Progenitor cell of endocrine pancreas (in vitro differentiated cells): ENCODE measurements at regions not wholly inside any gene's neighbourhood (a gene's known extent, or its start where the extent isn't known, plus 50 kb on each side); places are given as distances from the start of the nearest gene placed in this dataset.

Experiments
- DNase-seq: peaks from one replicate; pipeline ENCODE4 v3.0.0; 2021; ENCODE audit warnings: low spot score; ENCODE audit not compliant: unreplicated experiment
- H3K27ac Mint-ChIP-seq: 2 replicates; pipeline ENCODE4 v1.8.0; 2021; ENCODE audit warnings: mild to moderate bottlenecking, moderate library complexity, mixed read lengths
- H3K27me3 Mint-ChIP-seq: 2 replicates; pipeline ENCODE4 v1.8.0; 2021; ENCODE audit warnings: mixed read lengths
- H3K36me3 Mint-ChIP-seq: 2 replicates; pipeline ENCODE4 v1.8.0; 2022; ENCODE audit warnings: mixed read lengths; ENCODE audit not compliant: insufficient read depth
- H3K4me1 Mint-ChIP-seq: 2 replicates; pipeline ENCODE4 v1.8.0; 2021; ENCODE audit warnings: low read depth, mixed read lengths
- H3K4me3 Mint-ChIP-seq: 2 replicates; pipeline ENCODE4 v1.8.0; 2021; ENCODE audit warnings: low read depth, mild to moderate bottlenecking, moderate library complexity, mixed read lengths
- H3K9me3 Mint-ChIP-seq: 2 replicates; pipeline ENCODE4 v1.8.0; 2021; ENCODE audit warnings: low read depth, mixed read lengths
- TF ChIP-seq, protein P1 (sequence below): fragments of 200-600 bp; sonication (generic); IDR thresholded peaks from one replicate; pipeline ENCODE4 v1.5.0; 2021; ENCODE audit warnings: antibody characterized with exemption, mild to moderate bottlenecking; ENCODE audit not compliant: unreplicated experiment

DNA sequence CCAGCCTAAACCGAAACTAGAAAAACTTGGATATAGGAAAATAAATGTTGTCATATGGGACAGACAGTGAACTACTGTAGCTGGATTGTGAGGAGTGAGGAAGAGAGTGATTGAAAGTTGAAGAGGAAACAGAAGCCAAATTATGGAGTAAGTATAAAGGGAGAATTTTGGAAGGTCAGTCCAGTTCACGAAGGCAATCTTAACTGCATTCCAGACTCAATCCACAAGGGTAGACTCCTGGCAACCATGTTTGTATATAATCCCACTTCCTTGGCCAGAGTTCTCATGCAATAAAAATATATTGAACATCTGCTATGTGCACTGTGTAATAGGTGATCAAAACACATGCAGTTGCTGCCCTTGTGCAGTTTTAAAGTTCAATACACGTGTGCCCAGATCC, 58.6 kb upstream of the CAMK2D start:
- Mint-ChIP-seq H3K9me3 (peaks cover 6% of the 10 kb centered on the region), H3K4me3 (no peak overlapping the region), H3K27me3 (no peaks in the 10 kb centered on the region), H3K27ac (no peak overlapping the region), H3K4me1 (no peaks in the 10 kb centered on the region), H3K36me3 (no peaks in the 10 kb centered on the region)
- TF ChIP-seq, protein P1, sequence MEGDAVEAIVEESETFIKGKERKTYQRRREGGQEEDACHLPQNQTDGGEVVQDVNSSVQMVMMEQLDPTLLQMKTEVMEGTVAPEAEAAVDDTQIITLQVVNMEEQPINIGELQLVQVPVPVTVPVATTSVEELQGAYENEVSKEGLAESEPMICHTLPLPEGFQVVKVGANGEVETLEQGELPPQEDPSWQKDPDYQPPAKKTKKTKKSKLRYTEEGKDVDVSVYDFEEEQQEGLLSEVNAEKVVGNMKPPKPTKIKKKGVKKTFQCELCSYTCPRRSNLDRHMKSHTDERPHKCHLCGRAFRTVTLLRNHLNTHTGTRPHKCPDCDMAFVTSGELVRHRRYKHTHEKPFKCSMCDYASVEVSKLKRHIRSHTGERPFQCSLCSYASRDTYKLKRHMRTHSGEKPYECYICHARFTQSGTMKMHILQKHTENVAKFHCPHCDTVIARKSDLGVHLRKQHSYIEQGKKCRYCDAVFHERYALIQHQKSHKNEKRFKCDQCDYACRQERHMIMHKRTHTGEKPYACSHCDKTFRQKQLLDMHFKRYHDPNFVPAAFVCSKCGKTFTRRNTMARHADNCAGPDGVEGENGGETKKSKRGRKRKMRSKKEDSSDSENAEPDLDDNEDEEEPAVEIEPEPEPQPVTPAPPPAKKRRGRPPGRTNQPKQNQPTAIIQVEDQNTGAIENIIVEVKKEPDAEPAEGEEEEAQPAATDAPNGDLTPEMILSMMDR: no peak
- no peak for DNase-seq

DNA sequence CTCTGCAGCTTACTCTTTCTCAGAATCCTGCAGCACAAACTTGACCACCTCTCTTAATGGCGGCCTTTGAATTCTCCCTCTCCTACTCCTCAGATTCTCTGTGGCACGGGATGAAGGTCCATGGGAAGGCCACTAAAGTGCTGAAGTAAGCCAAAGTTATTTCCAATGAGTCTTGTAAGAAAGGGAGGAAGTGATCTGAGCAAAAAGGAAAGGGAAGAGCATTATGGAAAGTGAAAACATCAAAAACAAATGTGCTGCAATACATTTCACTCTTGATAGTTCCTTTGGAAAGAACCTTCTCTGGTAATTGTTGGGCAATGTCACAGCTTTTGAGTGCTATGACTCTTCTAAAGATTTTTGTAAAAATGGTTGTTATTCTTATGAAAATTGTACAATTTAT, 54.3 kb upstream of the CAMK2D start:
- H3K4me3 Mint-ChIP-seq: no peak overlapping the region
- H3K4me1 Mint-ChIP-seq: peaks cover 6% of the 10 kb centered on the region
- H3K27ac Mint-ChIP-seq: no peak overlapping the region
- TF ChIP-seq, protein P1: no peak
- H3K36me3 Mint-ChIP-seq: no peaks in the 10 kb centered on the region
- no peak for DNase-seq
- no peaks in the 10 kb centered on the region for H3K27me3 Mint-ChIP-seq
- peaks cover 6% of the 10 kb centered on the region for H3K9me3 Mint-ChIP-seq

DNA sequence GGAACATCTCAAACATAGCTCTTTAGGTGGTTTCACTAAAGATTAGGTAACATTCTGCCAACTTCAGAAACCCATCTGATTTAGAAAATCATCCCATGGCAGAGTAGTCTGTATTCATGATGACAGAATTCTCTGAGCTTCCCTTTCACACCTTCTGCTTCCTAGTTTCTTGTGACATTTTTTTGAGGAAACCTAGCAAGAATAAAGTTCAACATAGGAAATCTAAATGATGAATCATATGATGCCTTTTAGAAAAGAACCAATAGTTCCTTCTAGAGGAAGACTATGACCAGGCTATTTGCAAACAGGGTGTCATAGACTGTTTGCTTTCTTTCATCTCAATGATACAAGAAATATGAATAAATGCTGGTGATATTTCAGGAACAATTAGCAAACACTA, 49.8 kb upstream of the CAMK2D start:
- TF ChIP-seq, protein P1: no peak
- Mint-ChIP-seq H3K27me3 (no peaks in the 10 kb centered on the region), H3K4me3 (no peak overlapping the region), H3K9me3 (no peaks in the 10 kb centered on the region), H3K27ac (no peak overlapping the region), H3K36me3 (no peaks in the 10 kb centered on the region), H3K4me1 (peaks cover 9% of the 10 kb centered on the region)
- no peak for DNase-seq
